SK-N-SH treated with all-trans-retinoic acid at 6 μM for 48 hours (cell line): ENCODE measurements at regions not wholly inside any gene's neighbourhood (a gene's known extent, or its start where the extent isn't known, plus 50 kb on each side); places are given as distances from the start of the nearest gene placed in this dataset.

Source experiments
- BACH2 ChIP-seq: fragments of 250-450 bp; sonication (Bioruptor Pico); IDR thresholded peaks from 2 replicates; pipeline ENCODE4 v1.9.0; 2021; ENCODE audit warnings: mild to moderate bottlenecking, borderline replicate concordance
- RARB ChIP-seq: fragments of 250-450 bp; sonication (Bioruptor Pico); IDR thresholded peaks from 2 replicates; pipeline ENCODE4 v1.8.0; 2021; ENCODE audit warnings: mild to moderate bottlenecking, moderate library complexity

GRCh38 chr2:81225756-81226155 is 921.2 kb upstream of the LRRTM1 start:
- TF ChIP-seq BACH2 (no peak), RARB (no peak)
